ENCODE measurements at regions not wholly inside any gene's neighbourhood (a gene's known extent, or its start where the extent isn't known, plus 50 kb on each side); places are given as distances from the start of the nearest gene placed in this dataset.
"Not testable (repeated sequence)": the region's sequence is repeated elsewhere in the genome, so short reads cannot be mapped to it uniquely, and the experiment has no call there.

GRCh38 chr15:20124668-20125067 is 416.9 kb downstream of the GOLGA6L6 start:
- not testable (repeated sequence) for DNase-seq (ENCODE audit: low read depth)

GRCh38 chr15:20106026-20106425 is 435.6 kb downstream of the GOLGA6L6 start:
- TF ChIP-seq CTCF (IDR thresholded peaks at IDR 0.05; ENCODE audit: insufficient read depth, low read length, poor library complexity, severe bottlenecking), result no peak
- Histone ChIP-seq H3K36me3 (ENCODE audit: control insufficient read depth, insufficient read depth, low read length) (no peaks in the 10 kb centered on the region), H3K27me3 (ENCODE audit: control insufficient read depth, insufficient read depth, low read length) (no peaks in the 10 kb centered on the region), H3K4me3 (ENCODE audit: low read depth, low read length) (no peak overlapping the region)
- no peak for DNase-seq (ENCODE audit: low read depth)

More at GRCh38 chr15:20124668-20125067, 416.9 kb downstream of the GOLGA6L6 start:
- not testable (repeated sequence) for H3K36me3 ChIP-seq (ENCODE audit: control insufficient read depth, insufficient read depth, low read length); H3K27me3 ChIP-seq (ENCODE audit: control insufficient read depth, insufficient read depth, low read length); H3K4me3 ChIP-seq (ENCODE audit: low read depth, low read length)

GRCh38 chr15:20105011-20105990 is 436.3 kb downstream of the GOLGA6L6 start:
- not testable (repeated sequence) for H3K27me3 ChIP-seq (ENCODE audit: control insufficient read depth, insufficient read depth, low read length); H3K36me3 ChIP-seq (ENCODE audit: control insufficient read depth, insufficient read depth, low read length); DNase-seq (ENCODE audit: low read depth); H3K4me3 ChIP-seq (ENCODE audit: low read depth, low read length)

- H3K27me3 ChIP-seq (ENCODE audit: control insufficient read depth, insufficient read depth, low read length); H3K4me3 ChIP-seq (ENCODE audit: low read depth, low read length); DNase-seq (ENCODE audit: low read depth); H3K36me3 ChIP-seq (ENCODE audit: control insufficient read depth, insufficient read depth, low read length): not testable (repeated sequence)
Measured at GRCh38 chr15:20104551-20104950, 437.0 kb downstream of the GOLGA6L6 start.

- H3K4me3 ChIP-seq (ENCODE audit: low read depth, low read length); H3K27me3 ChIP-seq (ENCODE audit: control insufficient read depth, insufficient read depth, low read length); DNase-seq (ENCODE audit: low read depth); H3K36me3 ChIP-seq (ENCODE audit: control insufficient read depth, insufficient read depth, low read length): not testable (repeated sequence)
Measured at GRCh38 chr15:20102862-20103261, 438.7 kb downstream of the GOLGA6L6 start.

- not testable (repeated sequence) for H3K27me3 ChIP-seq (ENCODE audit: control insufficient read depth, insufficient read depth, low read length); DNase-seq (ENCODE audit: low read depth); H3K36me3 ChIP-seq (ENCODE audit: control insufficient read depth, insufficient read depth, low read length); H3K4me3 ChIP-seq (ENCODE audit: low read depth, low read length)
Measured at GRCh38 chr15:20102209-20102608, 439.4 kb downstream of the GOLGA6L6 start.

- H3K4me3 ChIP-seq (ENCODE audit: low read depth, low read length); DNase-seq (ENCODE audit: low read depth); H3K36me3 ChIP-seq (ENCODE audit: control insufficient read depth, insufficient read depth, low read length); H3K27me3 ChIP-seq (ENCODE audit: control insufficient read depth, insufficient read depth, low read length): not testable (repeated sequence)
Measured at GRCh38 chr15:20101281-20101680, 440.3 kb downstream of the GOLGA6L6 start.

GRCh38 chr15:20100604-20101270 is 440.9 kb downstream of the GOLGA6L6 start:
- not testable (repeated sequence) for H3K36me3 ChIP-seq (ENCODE audit: control insufficient read depth, insufficient read depth, low read length); H3K4me3 ChIP-seq (ENCODE audit: low read depth, low read length); H3K27me3 ChIP-seq (ENCODE audit: control insufficient read depth, insufficient read depth, low read length); DNase-seq (ENCODE audit: low read depth)

- H3K4me3 ChIP-seq (ENCODE audit: low read depth, low read length); DNase-seq (ENCODE audit: low read depth); H3K36me3 ChIP-seq (ENCODE audit: control insufficient read depth, insufficient read depth, low read length); H3K27me3 ChIP-seq (ENCODE audit: control insufficient read depth, insufficient read depth, low read length): not testable (repeated sequence)
Measured at GRCh38 chr15:20095699-20096303, 445.8 kb downstream of the GOLGA6L6 start.

GRCh38 chr15:20089541-20089940 is 452.1 kb downstream of the GOLGA6L6 start:
- not testable (repeated sequence) for H3K4me3 ChIP-seq (ENCODE audit: low read depth, low read length); DNase-seq (ENCODE audit: low read depth); H3K36me3 ChIP-seq (ENCODE audit: control insufficient read depth, insufficient read depth, low read length); H3K27me3 ChIP-seq (ENCODE audit: control insufficient read depth, insufficient read depth, low read length)

- not testable (repeated sequence) for H3K36me3 ChIP-seq (ENCODE audit: control insufficient read depth, insufficient read depth, low read length); H3K4me3 ChIP-seq (ENCODE audit: low read depth, low read length); DNase-seq (ENCODE audit: low read depth); H3K27me3 ChIP-seq (ENCODE audit: control insufficient read depth, insufficient read depth, low read length)
Measured at GRCh38 chr15:20084026-20084425, 457.6 kb downstream of the GOLGA6L6 start.

- H3K4me3 ChIP-seq (ENCODE audit: low read depth, low read length); H3K27me3 ChIP-seq (ENCODE audit: control insufficient read depth, insufficient read depth, low read length); H3K36me3 ChIP-seq (ENCODE audit: control insufficient read depth, insufficient read depth, low read length); DNase-seq (ENCODE audit: low read depth): not testable (repeated sequence)
Measured at GRCh38 chr15:20074082-20074481, 467.5 kb downstream of the GOLGA6L6 start.

GRCh38 chr15:20069043-20069442 is 472.6 kb downstream of the GOLGA6L6 start:
- not testable (repeated sequence) for H3K27me3 ChIP-seq (ENCODE audit: control insufficient read depth, insufficient read depth, low read length); DNase-seq (ENCODE audit: low read depth); H3K36me3 ChIP-seq (ENCODE audit: control insufficient read depth, insufficient read depth, low read length); H3K4me3 ChIP-seq (ENCODE audit: low read depth, low read length)
